HEK293 (cell line): ENCODE measurements at regions not wholly inside any gene's neighbourhood (a gene's known extent, or its start where the extent isn't known, plus 50 kb on each side); places are given as distances from the start of the nearest gene placed in this dataset.

Experiments used
- ZNF274 ChIP-seq, 2 experiments: fragments of 200-500 bp in 1 of 2; fragments of 450-650 bp in 1 of 2; sonication (Bioruptor generic) in 1 of 2; formaldehyde crosslinking in 1 of 2; IDR thresholded peaks; 2 replicates each; pipeline versions ENCODE4 v1.5.1 to v1.6.1; 2014 to 2016; ENCODE audit warnings: borderline replicate concordance in 1 of 2, inconsistent platforms in 1 of 2, low read length in 1 of 2, missing biosample characterization in 1 of 2, missing genetic modification characterization in 1 of 2
- ZNF776 ChIP-seq: fragments of 450-650 bp; formaldehyde crosslinking; IDR thresholded peaks from 2 replicates; pipeline ENCODE4 v1.5.0; 2017; ENCODE audit warnings: missing biosample characterization, missing genetic modification characterization, borderline replicate concordance

DNA sequence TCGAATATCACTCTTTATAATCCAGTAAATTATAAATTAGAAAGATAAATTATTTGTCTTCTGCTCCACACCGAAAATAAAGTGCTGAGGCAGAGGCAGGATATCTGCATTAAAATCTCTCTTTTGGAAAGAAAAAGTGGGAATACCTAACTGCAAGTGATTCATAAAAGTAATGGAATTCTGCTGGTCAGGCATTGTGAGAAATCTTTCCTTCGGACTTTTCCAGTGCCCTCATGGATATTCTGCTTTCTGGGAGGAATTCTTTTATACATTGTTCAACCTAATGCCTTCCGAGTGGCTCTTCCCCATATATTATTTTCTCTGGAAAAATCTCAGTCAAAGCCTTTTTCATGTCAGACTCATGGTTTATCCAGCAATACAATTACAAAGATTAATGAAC, 158.3 kb upstream of the RNPC3 start:
- TF ChIP-seq ZNF776: no peak
- TF ChIP-seq ZNF274 (IDR thresholded peaks at IDR 0.05; ENCODE audit: low read length): no peak
- TF ChIP-seq ZNF274 (tag by site-specific recombination; IDR thresholded peaks at IDR 0.05; ENCODE audit: borderline replicate concordance): no peak
